Spleen (tissue), 11 donors: ENCODE measurements at regions not wholly inside any gene's neighbourhood (a gene's known extent, or its start where the extent isn't known, plus 50 kb on each side); places are given as distances from the start of the nearest gene placed in this dataset.

Experiments
- DNase-seq: peaks from one replicate; pipeline ENCODE4 v3.0.0-alpha.2; 2020
- H3K27ac ChIP-seq, 8 donors: fragments of 200-600 bp; sonication (generic) in 7 of 8; 1 replicate in 4 of 8; 2 replicates in 4 of 8; pipeline versions ENCODE4 v1.5.0 to v1.8.0; 2016 to 2021; ENCODE audit warnings: inconsistent platforms in 4 of 8, mild to moderate bottlenecking in 4 of 8, moderate library complexity in 1 of 8
- H3K27me3 ChIP-seq, 7 donors: fragments of 200-600 bp; sonication (generic) in 6 of 7; replicated peaks in 1 of 7; 1 replicate in 4 of 7; 2 replicates in 3 of 7; pipeline versions ENCODE4 v1.5.0 to v1.8.0; 2016 to 2021; ENCODE audit warnings: inconsistent platforms in 3 of 7, mild to moderate bottlenecking in 1 of 7
- H3K36me3 ChIP-seq, 6 donors: fragments of 200-600 bp; sonication (generic) in 5 of 6; 1 replicate in 4 of 6; 2 replicates in 2 of 6; pipeline versions ENCODE4 v1.5.0 to v1.8.0; 2016 to 2021; ENCODE audit warnings: inconsistent platforms in 2 of 6
- H3K4me1 ChIP-seq, 6 donors: fragments of 200-600 bp; sonication (generic) in 5 of 6; 1 replicate in 3 of 6; 2 replicates in 3 of 6; pipeline versions ENCODE4 v1.5.0 to v1.8.0; 2016 to 2021; ENCODE audit warnings: inconsistent platforms in 3 of 6
- H3K4me3 ChIP-seq, 8 donors: fragments of 200-600 bp; sonication (generic) in 7 of 8; 1 replicate in 4 of 8; 2 replicates in 4 of 8; pipeline versions ENCODE4 v1.5.0 to v1.8.0; 2016 to 2021; ENCODE audit warnings: inconsistent platforms in 4 of 8, mild to moderate bottlenecking in 4 of 8, moderate library complexity in 2 of 8
- H3K9me3 ChIP-seq, 8 donors: fragments of 200-600 bp; sonication (generic) in 7 of 8; 1 replicate in 4 of 8; 2 replicates in 4 of 8; pipeline versions ENCODE4 v1.5.0 to v1.8.0; 2016 to 2021; ENCODE audit warnings: inconsistent platforms in 4 of 8
- POLR2A ChIP-seq, 3 donors: fragments of 450-650 bp; IDR thresholded peaks; one replicate each; pipeline ENCODE4 v1.5.1; 2017; ENCODE audit warnings: antibody characterized with exemption in 3 of 3, mild to moderate bottlenecking in 1 of 3
- POLR2AphosphoS5 ChIP-seq, 3 donors: sonication (generic); formaldehyde crosslinking; IDR thresholded peaks; one replicate each; pipeline ENCODE4 v1.5.1; 2017; ENCODE audit warnings: antibody characterized with exemption in 3 of 3
- WGBS, 5 donors: extraction: QIAGEN DNeasy Blood & Tissue Kit in 3 of 5; methylation state at CpG; one replicate each; pipeline versions ENCODE4 v1.1.5 to v1.1.7; 2013 to 2018; 5-methylcytosine and 5-hydroxymethylcytosine counted together
- intact Hi-C: fragments of 100-400 bp; cut with DNase I; formaldehyde crosslinking; loops from one replicate; pipeline ENCODE4 v1.15.0; 2023; ENCODE audit warnings: low total_unique reads
- TF ChIP-seq, protein P1 (sequence below), 11 experiments: fragments of 200-600 bp in 7 of 11; fragments of 450-650 bp in 4 of 11; sonication (generic) in 4 of 11; IDR thresholded peaks in 8 of 11; conservative IDR thresholded peaks in 3 of 11; 1 replicate in 7 of 11; 2 replicates in 4 of 11; pipeline versions ENCODE4 v1.4.0 to v1.8.0; 2016 to 2021; ENCODE audit warnings: antibody characterized with exemption in 11 of 11, inconsistent platforms in 4 of 11, mild to moderate bottlenecking in 1 of 11
- donor health status: healthy with polysubstance abuse.
- donor health status: DM: no; HTN: no; CAD: no; lungs with moderate emphysema.
- donor health status: DM: no; HTN: no; CAD: no.
- donor health status: Bipolar disorder and iron deficiency.
- donor health status: healthy.
- donor health status: DM: no; HTN: no; CAD: no.
- donor health status: DM: yes; HTN: yes; CAD: no.

DNA sequence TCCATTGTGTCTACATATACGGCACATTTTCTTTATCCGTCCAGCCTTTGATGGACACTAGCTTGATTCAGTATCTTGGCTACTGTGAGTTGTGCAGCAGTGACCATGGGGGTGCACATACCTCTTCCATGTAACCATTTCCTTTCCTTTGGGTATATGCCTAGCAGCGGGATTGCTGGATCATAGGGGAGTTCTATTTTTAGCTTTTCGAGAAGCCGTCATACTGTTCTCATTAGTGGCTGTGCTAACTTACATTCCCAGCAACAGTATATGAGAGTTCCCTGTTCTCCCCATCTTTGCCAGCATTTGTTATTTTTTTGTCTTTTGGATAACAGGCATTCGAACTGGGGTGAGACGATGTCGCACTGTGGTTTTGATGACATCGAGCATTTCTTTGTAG lies 395.0 kb downstream of the SMOC2 start:
- Histone ChIP-seq H3K9me3 (peaks cover 0 to 8% (median 0%) of the 10 kb centered on the region in 8 donors), H3K36me3 (no peaks in the 10 kb centered on the region), H3K4me1 (no peaks in the 10 kb centered on the region), H3K4me3 (no peak overlapping the region), H3K27ac (no peak overlapping the region), H3K27me3 (no peaks in the 10 kb centered on the region)
- intact Hi-C loops = no loop called here
- no peak for DNase-seq
- 91 to 96% (median 92%) methylated on average over 9 of the region's 9 CpGs for WGBS, 5 donors
- TF ChIP-seq, protein P1, sequence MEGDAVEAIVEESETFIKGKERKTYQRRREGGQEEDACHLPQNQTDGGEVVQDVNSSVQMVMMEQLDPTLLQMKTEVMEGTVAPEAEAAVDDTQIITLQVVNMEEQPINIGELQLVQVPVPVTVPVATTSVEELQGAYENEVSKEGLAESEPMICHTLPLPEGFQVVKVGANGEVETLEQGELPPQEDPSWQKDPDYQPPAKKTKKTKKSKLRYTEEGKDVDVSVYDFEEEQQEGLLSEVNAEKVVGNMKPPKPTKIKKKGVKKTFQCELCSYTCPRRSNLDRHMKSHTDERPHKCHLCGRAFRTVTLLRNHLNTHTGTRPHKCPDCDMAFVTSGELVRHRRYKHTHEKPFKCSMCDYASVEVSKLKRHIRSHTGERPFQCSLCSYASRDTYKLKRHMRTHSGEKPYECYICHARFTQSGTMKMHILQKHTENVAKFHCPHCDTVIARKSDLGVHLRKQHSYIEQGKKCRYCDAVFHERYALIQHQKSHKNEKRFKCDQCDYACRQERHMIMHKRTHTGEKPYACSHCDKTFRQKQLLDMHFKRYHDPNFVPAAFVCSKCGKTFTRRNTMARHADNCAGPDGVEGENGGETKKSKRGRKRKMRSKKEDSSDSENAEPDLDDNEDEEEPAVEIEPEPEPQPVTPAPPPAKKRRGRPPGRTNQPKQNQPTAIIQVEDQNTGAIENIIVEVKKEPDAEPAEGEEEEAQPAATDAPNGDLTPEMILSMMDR (IDR thresholded peaks at IDR 0.05 in 8 of 11, conservative IDR thresholded peaks at IDR 0.05 in 3 of 11) = no peak
- TF ChIP-seq POLR2A (IDR thresholded peaks at IDR 0.05) = no peak
- TF ChIP-seq POLR2AphosphoS5 (IDR thresholded peaks at IDR 0.05) = no peak

DNA sequence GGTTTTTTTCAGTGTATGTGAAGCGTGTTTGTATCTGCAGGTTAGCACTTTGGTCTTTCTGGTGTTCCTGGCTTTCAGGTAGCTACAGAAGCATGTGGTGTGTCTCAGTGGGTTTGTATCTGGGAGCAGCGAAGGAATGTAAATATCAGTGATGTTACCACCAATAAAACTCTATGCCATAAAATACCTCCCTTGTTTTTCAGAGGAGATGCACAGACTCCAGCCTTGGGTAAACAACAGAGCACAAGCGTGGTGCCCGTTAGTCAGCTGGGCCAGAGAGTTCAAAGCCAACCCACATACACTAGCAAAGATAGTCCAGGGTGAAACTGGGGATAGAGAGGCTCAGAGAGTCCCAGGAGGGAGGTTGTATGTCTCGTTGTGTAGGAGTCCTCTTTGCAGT lies 393.8 kb downstream of the SMOC2 start:
- WGBS, 5 donors = 67 to 75% (median 71%) methylated on average over 5 of the region's 5 CpGs
- Histone ChIP-seq H3K9me3 (peaks cover 0 to 6% (median 0%) of the 10 kb centered on the region in 8 donors), H3K27ac (no peak overlapping the region), H3K4me3 (no peak overlapping the region), H3K27me3 (no peaks in the 10 kb centered on the region), H3K36me3 (no peaks in the 10 kb centered on the region), H3K4me1 (no peaks in the 10 kb centered on the region)
- TF ChIP-seq POLR2A (IDR thresholded peaks at IDR 0.05) = no peak
- TF ChIP-seq, protein P1 (IDR thresholded peaks at IDR 0.05 in 8 of 11, conservative IDR thresholded peaks at IDR 0.05 in 3 of 11) = no peak
- TF ChIP-seq POLR2AphosphoS5 (IDR thresholded peaks at IDR 0.05) = no peak
- intact Hi-C loops = no loop called here
- DNase-seq = no peak

DNA sequence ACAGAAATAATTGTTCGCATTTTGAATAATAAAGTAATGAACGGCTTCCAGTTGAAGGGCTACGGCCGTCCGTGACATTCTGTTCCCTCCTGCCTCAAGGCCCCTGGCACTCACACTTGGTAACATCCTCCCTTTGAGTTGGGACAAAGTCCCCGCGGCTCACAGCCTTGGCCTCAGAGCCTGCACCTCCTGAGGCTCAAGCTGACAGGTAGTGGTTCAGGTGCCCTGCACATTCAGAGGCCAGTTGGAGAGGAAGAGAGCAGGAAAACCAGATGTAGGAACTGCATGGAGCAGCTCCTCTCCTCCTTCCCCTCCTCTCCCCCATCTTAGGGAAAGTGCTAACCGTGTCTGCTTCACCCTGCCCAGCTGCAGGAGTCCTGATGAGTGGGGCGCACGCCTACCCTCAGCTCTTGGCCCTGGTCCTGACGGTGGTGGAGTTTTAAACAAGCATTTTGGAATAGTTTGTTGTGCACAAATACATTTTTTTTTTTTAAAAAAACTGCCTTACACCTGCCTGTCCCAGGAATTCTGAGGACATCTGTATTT lies 393.1 kb downstream of the SMOC2 start:
- TF ChIP-seq POLR2A (IDR thresholded peaks at IDR 0.05) (no peak), POLR2AphosphoS5 (IDR thresholded peaks at IDR 0.05) (no peak)
- H3K4me1 ChIP-seq = no peaks in the 10 kb centered on the region
- no peak for DNase-seq
- H3K4me3 ChIP-seq = no peak overlapping the region
- intact Hi-C loops = no loop called here
- no peaks in the 10 kb centered on the region for H3K36me3 ChIP-seq
- WGBS, 5 donors = 53 to 71% (median 64%) methylated on average over 11 of the region's 11 CpGs
- H3K9me3 ChIP-seq = peaks cover 0 to 6% (median 0%) of the 10 kb centered on the region in 8 donors
- no peaks in the 10 kb centered on the region for H3K27me3 ChIP-seq
- no peak overlapping the region for H3K27ac ChIP-seq

DNA sequence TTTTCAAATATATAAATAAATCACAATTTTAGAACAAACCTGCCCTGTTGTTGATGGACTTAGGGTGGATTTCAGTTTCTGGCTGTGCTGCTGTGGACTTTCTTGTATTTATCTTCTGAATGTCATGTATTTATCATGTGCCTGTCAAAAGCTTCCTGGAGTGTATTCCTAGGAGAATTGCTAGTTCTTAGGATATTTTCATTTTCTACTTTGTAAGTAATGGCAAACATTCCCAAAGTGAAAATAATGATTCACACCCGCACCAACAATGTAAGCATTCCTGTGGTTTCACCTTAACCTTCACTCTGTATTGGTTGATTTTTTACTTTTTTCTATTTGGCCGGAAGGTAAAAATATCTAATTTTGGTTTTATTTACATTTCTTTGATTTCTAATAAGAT lies 387.8 kb downstream of the SMOC2 start:
- H3K27me3 ChIP-seq = no peaks in the 10 kb centered on the region
- intact Hi-C loops = no loop called here
- H3K27ac ChIP-seq = no peak overlapping the region
- TF ChIP-seq POLR2AphosphoS5 (IDR thresholded peaks at IDR 0.05) (no peak), POLR2A (IDR thresholded peaks at IDR 0.05) (no peak)
- TF ChIP-seq, protein P1 (IDR thresholded peaks at IDR 0.05 in 8 of 11, conservative IDR thresholded peaks at IDR 0.05 in 3 of 11) = no peak
- H3K9me3 ChIP-seq = peaks cover 0 to 5% (median 0%) of the 10 kb centered on the region in 8 donors
- H3K4me3 ChIP-seq = no peak overlapping the region
- 64 to 77% (median 75%) methylated on average over 2 of the region's 2 CpGs for WGBS, 5 donors
- no peaks in the 10 kb centered on the region for H3K4me1 ChIP-seq
- H3K36me3 ChIP-seq = no peaks in the 10 kb centered on the region
- DNase-seq = no peak

DNA sequence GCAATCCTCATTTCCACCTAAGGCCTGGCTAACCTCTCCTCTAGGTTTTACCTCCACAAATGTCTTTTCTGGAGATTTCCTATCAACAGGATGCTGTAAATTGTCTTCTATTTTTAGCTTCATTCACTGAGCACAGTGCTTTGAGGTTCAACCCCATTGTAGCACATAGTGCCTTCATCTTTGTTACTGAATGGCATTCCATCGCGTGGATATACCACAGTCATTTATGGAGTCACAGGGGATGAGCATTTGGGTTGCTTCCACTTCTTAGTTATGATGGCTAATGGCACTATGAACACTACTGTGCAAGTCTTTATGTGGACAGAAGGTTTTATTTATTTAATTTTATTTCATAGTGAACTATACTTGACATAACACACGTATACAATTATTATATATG lies 387.1 kb downstream of the SMOC2 start:
- intact Hi-C loops = no loop called here
- WGBS, 5 donors = 72 to 92% (median 81%) methylated on average over 3 of the region's 3 CpGs
- Histone ChIP-seq H3K27me3 (no peaks in the 10 kb centered on the region), H3K4me1 (no peaks in the 10 kb centered on the region), H3K36me3 (no peaks in the 10 kb centered on the region), H3K27ac (no peak overlapping the region), H3K9me3 (peaks cover 0 to 5% (median 0%) of the 10 kb centered on the region in 8 donors), H3K4me3 (no peak overlapping the region)
- no peak for DNase-seq
- TF ChIP-seq POLR2A (IDR thresholded peaks at IDR 0.05) = no peak
- TF ChIP-seq, protein P1 (IDR thresholded peaks at IDR 0.05 in 8 of 11, conservative IDR thresholded peaks at IDR 0.05 in 3 of 11) = no peak
- no peak for TF ChIP-seq POLR2AphosphoS5 (IDR thresholded peaks at IDR 0.05)
